SK-N-MC (cell line): ENCODE measurements at regions not wholly inside any gene's neighbourhood (a gene's known extent, or its start where the extent isn't known, plus 50 kb on each side); places are given as distances from the start of the nearest gene placed in this dataset.
A peak's percentile ranks its signal among the peaks of the same experiment; 100 is the strongest.

Experiments
- DNase-seq: peaks from one replicate; pipeline ENCODE4 v3.0.0-alpha.2; 2011; ENCODE audit warnings: low read depth, low spot score
- H3K27ac ChIP-seq: fragments of 200-600 bp; sonication (generic); 2 replicates; pipeline ENCODE4 v1.5.1; 2016; ENCODE audit warnings: mixed run types
- H3K36me3 ChIP-seq: fragments of 200-600 bp; sonication (generic); 2 replicates; pipeline ENCODE4 v1.6.1; 2017; ENCODE audit warnings: antibody characterized with exemption, low read length, mixed read lengths; ENCODE audit not compliant: insufficient read depth
- H3K4me3 ChIP-seq: fragments of 200-600 bp; sonication (generic); 2 replicates; pipeline ENCODE4 v1.5.1; 2016
- H3K9ac ChIP-seq: fragments of 200-600 bp; sonication (generic); 2 replicates; pipeline ENCODE4 v1.8.0; 2017; ENCODE audit warnings: mixed run types, mixed read lengths; ENCODE audit not compliant: insufficient read length
- H3K9me3 ChIP-seq: fragments of 200-600 bp; sonication (generic); 2 replicates; pipeline ENCODE4 v1.6.1; 2017; ENCODE audit warnings: low read depth, mild to moderate bottlenecking, antibody characterized with exemption, low read length, moderate library complexity, mixed read lengths
- EZH2 ChIP-seq: fragments of 200-600 bp; sonication (generic); IDR thresholded peaks from one replicate; pipeline ENCODE4 v1.6.1; 2017; ENCODE audit warnings: antibody characterized with exemption
- FOXP2 ChIP-seq: optimal IDR thresholded peaks from 2 replicates; pipeline ENCODE3; 2011; ENCODE audit warnings: mild to moderate bottlenecking, moderate library complexity; ENCODE audit not compliant: insufficient read depth; ENCODE audit errors: extremely low read length, control extremely low read depth
- POLR2AphosphoS5 ChIP-seq: IDR thresholded peaks from 2 replicates; pipeline ENCODE4 v1.6.1; 2012; ENCODE audit warnings: mild to moderate bottlenecking, low read depth, low read length, borderline replicate concordance

- Histone ChIP-seq H3K27ac (no peak overlapping the region), H3K9me3 (no peaks in the 10 kb centered on the region), H3K9ac (no peak overlapping the region), H3K4me3 (no peak overlapping the region), H3K36me3 (no peaks in the 10 kb centered on the region)
- TF ChIP-seq POLR2AphosphoS5 (no peak), FOXP2 (no peak), EZH2 (no peak)
- DNase-seq = peak; percentile 2
These were observed 208.3 kb upstream of the FANCL start for GRCh38 chr2:58449286-58450010.

GRCh38 chr2:58448845-58449244 is 207.7 kb upstream of the FANCL start:
- H3K9me3 ChIP-seq = no peaks in the 10 kb centered on the region
- no peak for TF ChIP-seq FOXP2
- TF ChIP-seq POLR2AphosphoS5 = no peak
- no peak for TF ChIP-seq EZH2

GRCh38 chr2:58448065-58448507 is 207.0 kb upstream of the FANCL start:
- Histone ChIP-seq H3K9me3 (no peaks in the 10 kb centered on the region), H3K27ac (no peak overlapping the region), H3K9ac (no peak overlapping the region), H3K36me3 (no peaks in the 10 kb centered on the region), H3K4me3 (no peak overlapping the region)
- peak; percentile 59 for DNase-seq
- TF ChIP-seq POLR2AphosphoS5 = no peak
- no peak for TF ChIP-seq EZH2
- no peak for TF ChIP-seq FOXP2

More at GRCh38 chr2:58448845-58449244, 207.7 kb upstream of the FANCL start:
- H3K36me3 ChIP-seq = no peaks in the 10 kb centered on the region
- DNase-seq = no peak
- H3K9ac ChIP-seq = no peak overlapping the region
- 0 out of 2 replicates have a peak overlapping the region, but pooled peaks have one; percentile 0 for H3K27ac ChIP-seq
- no peak overlapping the region for H3K4me3 ChIP-seq

GRCh38 chr2:58447586-58447985 is 206.5 kb upstream of the FANCL start:
- no peaks in the 10 kb centered on the region for H3K36me3 ChIP-seq
- no peak overlapping the region for H3K27ac ChIP-seq
- no peak overlapping the region for H3K4me3 ChIP-seq
- no peak for TF ChIP-seq EZH2
- TF ChIP-seq POLR2AphosphoS5 = no peak
- TF ChIP-seq FOXP2 = no peak
- DNase-seq = no peak
- H3K9ac ChIP-seq = no peak overlapping the region
- no peaks in the 10 kb centered on the region for H3K9me3 ChIP-seq

- H3K36me3 ChIP-seq = no peaks in the 10 kb centered on the region
- H3K9me3 ChIP-seq = no peaks in the 10 kb centered on the region
- H3K27ac ChIP-seq = no peak overlapping the region
- TF ChIP-seq POLR2AphosphoS5 = no peak
- no peak for TF ChIP-seq EZH2
- TF ChIP-seq FOXP2 = no peak
- DNase-seq = no peak
- no peak overlapping the region for H3K4me3 ChIP-seq
- H3K9ac ChIP-seq = no peak overlapping the region
These were observed 200.5 kb upstream of the FANCL start for GRCh38 chr2:58441643-58442042.

- Histone ChIP-seq H3K9ac (no peak overlapping the region), H3K9me3 (no peaks in the 10 kb centered on the region), H3K4me3 (no peak overlapping the region), H3K27ac (no peak overlapping the region), H3K36me3 (no peaks in the 10 kb centered on the region)
- TF ChIP-seq POLR2AphosphoS5 (no peak), EZH2 (no peak), FOXP2 (no peak)
- DNase-seq = no peak
These were observed 195.7 kb upstream of the FANCL start for GRCh38 chr2:58436872-58437271.

- DNase-seq = no peak
- Histone ChIP-seq H3K9me3 (no peaks in the 10 kb centered on the region), H3K4me3 (no peak overlapping the region), H3K27ac (no peak overlapping the region), H3K9ac (no peak overlapping the region), H3K36me3 (no peaks in the 10 kb centered on the region)
- TF ChIP-seq FOXP2 (no peak), EZH2 (no peak), POLR2AphosphoS5 (no peak)
These were observed 194.1 kb upstream of the FANCL start for GRCh38 chr2:58435246-58435645.

GRCh38 chr2:58434692-58435091 is 193.6 kb upstream of the FANCL start:
- no peak overlapping the region for H3K27ac ChIP-seq
- H3K4me3 ChIP-seq = no peak overlapping the region
- no peaks in the 10 kb centered on the region for H3K9me3 ChIP-seq
- DNase-seq = no peak
- no peak overlapping the region for H3K9ac ChIP-seq
- H3K36me3 ChIP-seq = no peaks in the 10 kb centered on the region
- no peak for TF ChIP-seq POLR2AphosphoS5
- no peak for TF ChIP-seq EZH2
- TF ChIP-seq FOXP2 = no peak
